22Rv1 (cell line): ENCODE measurements at regions not wholly inside any gene's neighbourhood (a gene's known extent, or its start where the extent isn't known, plus 50 kb on each side); places are given as distances from the start of the nearest gene placed in this dataset.

Experiments used
- CTCF ChIP-seq: fragments of 450-650 bp; IDR thresholded peaks from 2 replicates; pipeline ENCODE4 v1.5.1; 2017; ENCODE audit warnings: mild to moderate bottlenecking
- ZFX ChIP-seq: fragments of 450-650 bp; IDR thresholded peaks from 2 replicates; pipeline ENCODE4 v1.6.1; 2017; ENCODE audit warnings: antibody characterized with exemption, borderline replicate concordance

GRCh38 chr12:13851828-13852227 lies 129.6 kb downstream of the GRIN2B start:
- TF ChIP-seq CTCF = no peak
- no peak for TF ChIP-seq ZFX
